ENCODE measurements at regions not wholly inside any gene's neighbourhood (a gene's known extent, or its start where the extent isn't known, plus 50 kb on each side); places are given as distances from the start of the nearest gene placed in this dataset.

GRCh38 chr2:67002618-67003371 lies 394.3 kb upstream of the ETAA1 start:
- H3K9me3 Mint-ChIP-seq (ENCODE audit: unreplicated experiment), result no peaks in the 10 kb centered on the region
- H3K27ac Mint-ChIP-seq (ENCODE audit: unreplicated experiment), result no peak overlapping the region
- H3K4me1 Mint-ChIP-seq (ENCODE audit: unreplicated experiment), result no peaks in the 10 kb centered on the region
- no peak overlapping the region for H3K4me3 Mint-ChIP-seq (ENCODE audit: unreplicated experiment)
- DNase-seq (ENCODE audit: extremely low spot score, unreplicated experiment), result no peak
- TF ChIP-seq CTCF (IDR thresholded peaks at IDR 0.05), result no peak
- H3K27me3 Mint-ChIP-seq (ENCODE audit: unreplicated experiment), result peaks cover 31% of the 10 kb centered on the region
- no peaks in the 10 kb centered on the region for H3K36me3 Mint-ChIP-seq (ENCODE audit: unreplicated experiment)

- Mint-ChIP-seq H3K27me3 (ENCODE audit: unreplicated experiment) (peaks cover 25% of the 10 kb centered on the region), H3K4me3 (ENCODE audit: unreplicated experiment) (no peak overlapping the region), H3K27ac (ENCODE audit: unreplicated experiment) (no peak overlapping the region), H3K9me3 (ENCODE audit: unreplicated experiment) (no peaks in the 10 kb centered on the region), H3K36me3 (ENCODE audit: unreplicated experiment) (no peaks in the 10 kb centered on the region), H3K4me1 (ENCODE audit: unreplicated experiment) (no peaks in the 10 kb centered on the region)
- DNase-seq (ENCODE audit: extremely low spot score, unreplicated experiment), result no peak
- TF ChIP-seq CTCF (IDR thresholded peaks at IDR 0.05), result no peak
These were observed 390.7 kb upstream of the ETAA1 start for GRCh38 chr2:67006373-67006960.

- TF ChIP-seq CTCF (IDR thresholded peaks at IDR 0.05), result no peak
- H3K9me3 Mint-ChIP-seq (ENCODE audit: unreplicated experiment), result no peaks in the 10 kb centered on the region
- no peak overlapping the region for H3K27ac Mint-ChIP-seq (ENCODE audit: unreplicated experiment)
- no peak overlapping the region for H3K4me3 Mint-ChIP-seq (ENCODE audit: unreplicated experiment)
- DNase-seq (ENCODE audit: extremely low spot score, unreplicated experiment), result no peak
- peaks cover 20% of the 10 kb centered on the region for H3K27me3 Mint-ChIP-seq (ENCODE audit: unreplicated experiment)
- H3K36me3 Mint-ChIP-seq (ENCODE audit: unreplicated experiment), result no peaks in the 10 kb centered on the region
- no peaks in the 10 kb centered on the region for H3K4me1 Mint-ChIP-seq (ENCODE audit: unreplicated experiment)
These were observed 389.0 kb upstream of the ETAA1 start for GRCh38 chr2:67008155-67008554.

- Mint-ChIP-seq H3K36me3 (ENCODE audit: unreplicated experiment) (no peaks in the 10 kb centered on the region), H3K4me1 (ENCODE audit: unreplicated experiment) (no peaks in the 10 kb centered on the region), H3K27me3 (ENCODE audit: unreplicated experiment) (peaks cover 2% of the 10 kb centered on the region), H3K9me3 (ENCODE audit: unreplicated experiment) (no peaks in the 10 kb centered on the region), H3K27ac (ENCODE audit: unreplicated experiment) (no peak overlapping the region), H3K4me3 (ENCODE audit: unreplicated experiment) (no peak overlapping the region)
- DNase-seq (ENCODE audit: extremely low spot score, unreplicated experiment), result no peak
- no peak for TF ChIP-seq CTCF (IDR thresholded peaks at IDR 0.05)
These were observed 385.0 kb upstream of the ETAA1 start for GRCh38 chr2:67012165-67012564.

- no peak overlapping the region for H3K4me3 Mint-ChIP-seq (ENCODE audit: unreplicated experiment)
- no peaks in the 10 kb centered on the region for H3K36me3 Mint-ChIP-seq (ENCODE audit: unreplicated experiment)
- no peak for DNase-seq (ENCODE audit: extremely low spot score, unreplicated experiment)
- no peak overlapping the region for H3K27ac Mint-ChIP-seq (ENCODE audit: unreplicated experiment)
- H3K27me3 Mint-ChIP-seq (ENCODE audit: unreplicated experiment), result no peaks in the 10 kb centered on the region
- no peak for TF ChIP-seq CTCF (IDR thresholded peaks at IDR 0.05)
- peaks cover 1% of the 10 kb centered on the region for H3K9me3 Mint-ChIP-seq (ENCODE audit: unreplicated experiment)
- H3K4me1 Mint-ChIP-seq (ENCODE audit: unreplicated experiment), result no peaks in the 10 kb centered on the region
These were observed 383.3 kb upstream of the ETAA1 start for GRCh38 chr2:67013821-67014220.
